NT2/D1 (cell line): ENCODE measurements at regions not wholly inside any gene's neighbourhood (a gene's known extent, or its start where the extent isn't known, plus 50 kb on each side); places are given as distances from the start of the nearest gene placed in this dataset.

ENCODE experiments used
- YY1 ChIP-seq: IDR thresholded peaks from 2 replicates; pipeline ENCODE4 v1.6.1; 2011; ENCODE audit not compliant: insufficient read length, insufficient read depth
- ZNF274 ChIP-seq: IDR thresholded peaks from 2 replicates; pipeline ENCODE4 v1.6.1; 2011; ENCODE audit warnings: mild to moderate bottlenecking, low read depth, low read length

DNA sequence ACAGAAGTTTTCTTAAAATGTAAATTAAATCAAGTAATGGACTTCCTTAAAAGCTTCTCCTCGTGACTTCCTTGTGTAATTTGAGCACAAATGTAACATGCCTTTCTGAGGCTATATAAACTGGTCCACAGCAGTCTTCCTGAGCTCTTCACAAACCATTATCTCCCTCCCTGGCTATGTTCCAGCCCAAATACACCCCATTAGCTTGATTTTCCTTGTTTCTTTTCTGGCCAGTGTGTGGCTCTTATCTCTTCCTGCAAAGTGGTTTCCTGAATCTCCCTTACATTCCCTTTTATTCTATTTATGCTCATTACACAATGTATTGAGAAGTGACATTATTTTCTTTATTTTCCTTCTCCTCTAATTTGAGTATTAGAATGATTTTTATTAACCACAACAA is 1085.3 kb upstream of the PCDH10 start:
- TF ChIP-seq ZNF274 = no peak
- TF ChIP-seq YY1 = no peak
